Liver (tissue), 8 donors: ENCODE measurements at regions not wholly inside any gene's neighbourhood (a gene's known extent, or its start where the extent isn't known, plus 50 kb on each side); places are given as distances from the start of the nearest gene placed in this dataset.

Source experiments
- DNase-seq: peaks from one replicate; pipeline ENCODE4 v3.0.0-alpha.2; 2017; ENCODE audit warnings: low spot score
- H3K27ac ChIP-seq, 2 donors: one replicate each; pipeline ENCODE4 v1.7.0; 2013; ENCODE audit warnings: inconsistent platforms in 2 of 2, low read length in 2 of 2, control low read depth in 1 of 2, low read depth in 1 of 2, mild to moderate bottlenecking in 1 of 2
- H3K27me3 ChIP-seq, 4 donors: one replicate each; pipeline versions ENCODE4 v1.6.1 to v1.7.0; 2013; ENCODE audit warnings: low read length in 3 of 4, inconsistent platforms in 1 of 4, mild to moderate bottlenecking in 1 of 4, moderate library complexity in 1 of 4; ENCODE audit not compliant: control insufficient read depth in 4 of 4, insufficient read depth in 4 of 4
- H3K36me3 ChIP-seq, 4 donors: one replicate each; pipeline versions ENCODE4 v1.6.1 to v1.7.0; 2013; ENCODE audit warnings: low read length in 3 of 4, mild to moderate bottlenecking in 3 of 4, low read depth in 1 of 4, moderate library complexity in 1 of 4; ENCODE audit not compliant: control insufficient read depth in 4 of 4, insufficient read depth in 3 of 4
- H3K4me1 ChIP-seq, 4 donors: one replicate each; pipeline versions ENCODE4 v1.6.1 to v1.7.0; 2013; ENCODE audit warnings: low read length in 3 of 4, mild to moderate bottlenecking in 3 of 4, moderate library complexity in 1 of 4; ENCODE audit not compliant: control insufficient read depth in 4 of 4, insufficient read depth in 4 of 4
- H3K4me3 ChIP-seq, 3 donors: one replicate each; pipeline versions ENCODE4 v1.6.1 to v1.7.0; 2013; ENCODE audit warnings: low read length in 3 of 3, control low read depth in 1 of 3, low read depth in 1 of 3, mild to moderate bottlenecking in 1 of 3
- H3K9ac ChIP-seq, 2 donors: one replicate each; pipeline ENCODE4 v1.7.0; 2013; ENCODE audit warnings: low read length in 2 of 2, mild to moderate bottlenecking in 2 of 2, moderate library complexity in 2 of 2, control low read depth in 1 of 2, low read depth in 1 of 2
- H3K9me3 ChIP-seq, 4 donors: one replicate each; pipeline versions ENCODE4 v1.6.1 to v1.7.0; 2013; ENCODE audit warnings: low read length in 3 of 4; ENCODE audit not compliant: control insufficient read depth in 4 of 4
- CTCF ChIP-seq: fragments of 150-350 bp; IDR thresholded peaks from 2 replicates; pipeline ENCODE4 v1.5.1; 2017; ENCODE audit warnings: improper control_type of control experiment, low read depth, low read length; ENCODE audit not compliant: missing input control
- EGR1 ChIP-seq, 2 donors: IDR thresholded peaks; 2 replicates each; pipeline ENCODE4 v1.6.1; 2016 to 2018; ENCODE audit warnings: antibody characterized with exemption in 2 of 2, low read depth in 2 of 2
- FOXA1 ChIP-seq: IDR thresholded peaks from 2 replicates; pipeline ENCODE4 v1.6.1; 2016; ENCODE audit warnings: antibody characterized with exemption
- FOXA2 ChIP-seq: IDR thresholded peaks from 2 replicates; pipeline ENCODE4 v1.6.1; 2016; ENCODE audit warnings: antibody characterized with exemption
- GABPA ChIP-seq, 2 donors: IDR thresholded peaks in 1 of 2; conservative IDR thresholded peaks in 1 of 2; 2 replicates each; pipeline ENCODE4 v1.6.1; 2016; ENCODE audit warnings: antibody characterized with exemption in 2 of 2, mild to moderate bottlenecking in 1 of 2, moderate library complexity in 1 of 2
- HNF4A ChIP-seq, 2 donors: conservative IDR thresholded peaks; 2 replicates each; pipeline ENCODE4 v1.6.1; 2016; ENCODE audit warnings: antibody characterized with exemption in 2 of 2, mild to moderate bottlenecking in 2 of 2
- HNF4G ChIP-seq: IDR thresholded peaks from 2 replicates; pipeline ENCODE4 v1.6.1; 2016; ENCODE audit warnings: antibody characterized with exemption
- JUND ChIP-seq, 2 donors: IDR thresholded peaks; 2 replicates each; pipeline ENCODE4 v1.6.1; 2016; ENCODE audit warnings: antibody characterized with exemption in 2 of 2
- NR2F2 ChIP-seq: IDR thresholded peaks from 2 replicates; pipeline ENCODE4 v1.6.1; 2016; ENCODE audit warnings: antibody characterized with exemption
- RAD21 ChIP-seq, 2 donors: IDR thresholded peaks; 2 replicates each; pipeline ENCODE4 v1.6.1; 2016; ENCODE audit warnings: antibody characterized with exemption in 2 of 2, mild to moderate bottlenecking in 2 of 2
- REST ChIP-seq: IDR thresholded peaks from 2 replicates; pipeline ENCODE4 v1.6.1; 2016; ENCODE audit warnings: antibody characterized with exemption, mild to moderate bottlenecking
- RXRA ChIP-seq, 2 donors: IDR thresholded peaks; 2 replicates each; pipeline ENCODE4 v1.6.1; 2017 to 2018; ENCODE audit warnings: antibody characterized with exemption in 2 of 2, mild to moderate bottlenecking in 1 of 2
- SP1 ChIP-seq: IDR thresholded peaks from 2 replicates; pipeline ENCODE4 v1.6.1; 2018; ENCODE audit warnings: antibody characterized with exemption, mild to moderate bottlenecking
- TAF1 ChIP-seq: conservative IDR thresholded peaks from 2 replicates; pipeline ENCODE4 v1.6.1; 2016; ENCODE audit warnings: antibody characterized with exemption, mild to moderate bottlenecking
- YY1 ChIP-seq: IDR thresholded peaks from 2 replicates; pipeline ENCODE4 v1.6.1; 2016; ENCODE audit warnings: antibody characterized with exemption, mild to moderate bottlenecking
- WGBS: extraction: QIAGEN DNeasy Blood & Tissue Kit; methylation state at CpG from one replicate; pipeline ENCODE4 v1.1.7; 2013; 5-methylcytosine and 5-hydroxymethylcytosine counted together
- TF ChIP-seq, protein P1 (sequence below): IDR thresholded peaks from 2 replicates; pipeline ENCODE4 v1.6.1; 2016; ENCODE audit warnings: antibody characterized with exemption
- TF ChIP-seq, protein P2 (sequence below): IDR thresholded peaks from 2 replicates; pipeline ENCODE4 v1.6.1; 2016; ENCODE audit warnings: antibody characterized with exemption
- TF ChIP-seq, protein P3 (sequence below): IDR thresholded peaks from 2 replicates; pipeline ENCODE4 v1.6.1; 2016; ENCODE audit warnings: antibody characterized with exemption
- donor health status: healthy.
- donor health status: healthy.
- donor health status: healthy.
- donor health status: healthy.
- donor health status: healthy.

- peak; percentile 56 for DNase-seq
- H3K9me3 ChIP-seq: no peaks in the 10 kb centered on the region
- peak overlapping the region; percentile 53 to 95 for H3K9ac ChIP-seq
- H3K36me3 ChIP-seq: no peaks in the 10 kb centered on the region
- WGBS: 12% methylated on average over 12 of the region's 12 CpGs
- H3K27me3 ChIP-seq: no peaks in the 10 kb centered on the region
- TF ChIP-seq, protein P1, sequence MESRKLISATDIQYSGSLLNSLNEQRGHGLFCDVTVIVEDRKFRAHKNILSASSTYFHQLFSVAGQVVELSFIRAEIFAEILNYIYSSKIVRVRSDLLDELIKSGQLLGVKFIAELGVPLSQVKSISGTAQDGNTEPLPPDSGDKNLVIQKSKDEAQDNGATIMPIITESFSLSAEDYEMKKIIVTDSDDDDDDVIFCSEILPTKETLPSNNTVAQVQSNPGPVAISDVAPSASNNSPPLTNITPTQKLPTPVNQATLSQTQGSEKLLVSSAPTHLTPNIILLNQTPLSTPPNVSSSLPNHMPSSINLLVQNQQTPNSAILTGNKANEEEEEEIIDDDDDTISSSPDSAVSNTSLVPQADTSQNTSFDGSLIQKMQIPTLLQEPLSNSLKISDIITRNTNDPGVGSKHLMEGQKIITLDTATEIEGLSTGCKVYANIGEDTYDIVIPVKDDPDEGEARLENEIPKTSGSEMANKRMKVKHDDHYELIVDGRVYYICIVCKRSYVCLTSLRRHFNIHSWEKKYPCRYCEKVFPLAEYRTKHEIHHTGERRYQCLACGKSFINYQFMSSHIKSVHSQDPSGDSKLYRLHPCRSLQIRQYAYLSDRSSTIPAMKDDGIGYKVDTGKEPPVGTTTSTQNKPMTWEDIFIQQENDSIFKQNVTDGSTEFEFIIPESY: peak; percentile 38
- TF ChIP-seq, protein P2, sequence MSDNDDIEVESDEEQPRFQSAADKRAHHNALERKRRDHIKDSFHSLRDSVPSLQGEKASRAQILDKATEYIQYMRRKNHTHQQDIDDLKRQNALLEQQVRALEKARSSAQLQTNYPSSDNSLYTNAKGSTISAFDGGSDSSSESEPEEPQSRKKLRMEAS: peak; percentile 45
- peak; percentile 70 for TF ChIP-seq NR2F2
- TF ChIP-seq HNF4G: no peak
- no peak for TF ChIP-seq FOXA1
- TF ChIP-seq HNF4A (conservative IDR thresholded peaks at IDR 0.05): peak; percentile 45 to 61
- no peak for TF ChIP-seq FOXA2
- peak; percentile 50 for TF ChIP-seq REST
- TF ChIP-seq RXRA (IDR thresholded peaks at IDR 0.05): peak; percentile 76 to 84
- TF ChIP-seq, protein P3, sequence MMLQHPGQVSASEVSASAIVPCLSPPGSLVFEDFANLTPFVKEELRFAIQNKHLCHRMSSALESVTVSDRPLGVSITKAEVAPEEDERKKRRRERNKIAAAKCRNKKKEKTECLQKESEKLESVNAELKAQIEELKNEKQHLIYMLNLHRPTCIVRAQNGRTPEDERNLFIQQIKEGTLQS: peak; percentile 76
- peak; percentile 44 for TF ChIP-seq YY1
- peak; percentile 95 to 97 for TF ChIP-seq JUND (IDR thresholded peaks at IDR 0.05)
- no peak for TF ChIP-seq TAF1
- no peak for TF ChIP-seq GABPA (IDR thresholded peaks at IDR 0.05 in 1 of 2, conservative IDR thresholded peaks at IDR 0.05 in 1 of 2)
- TF ChIP-seq SP1: peak; percentile 68
- TF ChIP-seq EGR1 (IDR thresholded peaks at IDR 0.05; ENCODE audit: low read depth in 2 of 2): peak in 1 of 2 donors; percentile 21
- no peak for TF ChIP-seq CTCF
- TF ChIP-seq RAD21 (IDR thresholded peaks at IDR 0.05): peak; percentile 61 to 66
- H3K4me3 ChIP-seq: peak overlapping the region in 2 of 3 donors; percentile 50 to 58
- H3K4me1 ChIP-seq: peaks cover 0 to 5% (median 4%) of the 10 kb centered on the region in 4 donors
- peak overlapping the region; percentile 60 to 89 for H3K27ac ChIP-seq
Measured at GRCh38 chr3:72482589-72483321, 365.5 kb downstream of the SHQ1 start.
